K562 (cell line): ENCODE measurements at regions not wholly inside any gene's neighbourhood (a gene's known extent, or its start where the extent isn't known, plus 50 kb on each side); places are given as distances from the start of the nearest gene placed in this dataset.

Experiments used
- CBX2 ChIP-seq: fragments of 200-600 bp; sonication (generic); IDR thresholded peaks from one replicate; pipeline ENCODE4 v1.6.1; 2012; ENCODE audit warnings: mild to moderate bottlenecking, low read length, inconsistent platforms; ENCODE audit not compliant: insufficient read depth, poor library complexity, severe bottlenecking
- CXXC5 ChIP-seq: fragments of 250-450 bp; sonication (Bioruptor Pico); IDR thresholded peaks from 2 replicates; pipeline ENCODE4 v1.8.0; 2022; ENCODE audit warnings: inconsistent platforms, mild to moderate bottlenecking, moderate library complexity
- E2F3 ChIP-seq: fragments of 250-450 bp; sonication (Bioruptor Pico); IDR thresholded peaks from 2 replicates; pipeline ENCODE4 v1.4.0; 2020; ENCODE audit warnings: mild to moderate bottlenecking
- GATAD2A ChIP-seq: fragments of 450-650 bp; IDR thresholded peaks from 2 replicates; pipeline ENCODE4 v1.6.1; 2017
- HDAC2 ChIP-seq: fragments of 450-650 bp; IDR thresholded peaks from 2 replicates; pipeline ENCODE4 v1.6.1; 2016; ENCODE audit warnings: mild to moderate bottlenecking
- HNRNPL ChIP-seq: fragments of 200-400 bp; formaldehyde crosslinking; IDR thresholded peaks from 2 replicates; pipeline ENCODE4 v1.6.1; 2017; ENCODE audit warnings: low read depth, mild to moderate bottlenecking, low read length
- KAT8 ChIP-seq: fragments of 450-650 bp; IDR thresholded peaks from 2 replicates; pipeline ENCODE4 v1.6.1; 2016; ENCODE audit warnings: low read depth, mild to moderate bottlenecking
- MNT ChIP-seq, 2 experiments: fragments of 450-650 bp; conservative IDR thresholded peaks; 2 replicates each; pipeline ENCODE4 v1.6.1; 2017; ENCODE audit warnings: mild to moderate bottlenecking in 2 of 2, moderate library complexity in 2 of 2
- MYBL2 ChIP-seq, 2 experiments: fragments of 450-650 bp in 1 of 2; sonication (generic) in 1 of 2; formaldehyde crosslinking in 1 of 2; IDR thresholded peaks; 2 replicates each; pipeline versions ENCODE4 v1.6.1 to v1.8.1; 2017 to 2022; ENCODE audit warnings: borderline replicate concordance in 1 of 2, inconsistent platforms in 1 of 2, low read depth in 1 of 2, mild to moderate bottlenecking in 1 of 2, missing genetic modification reagents in 1 of 2, moderate library complexity in 1 of 2
- NCOA2 ChIP-seq, 2 experiments: fragments of 450-650 bp; IDR thresholded peaks; 2 replicates each; pipeline ENCODE4 v1.6.1; 2018; ENCODE audit warnings: mild to moderate bottlenecking in 2 of 2, moderate library complexity in 1 of 2; ENCODE audit not compliant: partially characterized antibody in 2 of 2
- NR0B1 ChIP-seq: fragments of 450-650 bp; IDR thresholded peaks from one replicate; pipeline ENCODE4 v1.6.1; 2018; ENCODE audit warnings: mild to moderate bottlenecking, moderate library complexity; ENCODE audit not compliant: partially characterized antibody
- NR4A1 ChIP-seq, 2 experiments: fragments of 250-450 bp in 1 of 2; fragments of 450-650 bp in 1 of 2; sonication (Bioruptor Pico) in 1 of 2; IDR thresholded peaks; 2 replicates each; pipeline versions ENCODE4 v1.4.0 to v1.6.1; 2016 to 2020; ENCODE audit warnings: mild to moderate bottlenecking in 2 of 2, missing compliant biosample characterization in 1 of 2, missing genetic modification characterization in 1 of 2, moderate library complexity in 1 of 2
- PHF8 ChIP-seq: fragments of 200-600 bp; sonication (generic); IDR thresholded peaks from 2 replicates; pipeline ENCODE4 v1.6.1; 2012; ENCODE audit warnings: mixed run types, mild to moderate bottlenecking, inconsistent platforms, low read length, moderate library complexity, borderline replicate concordance
- POLR2A ChIP-seq: fragments of 450-650 bp; conservative IDR thresholded peaks from 2 replicates; pipeline ENCODE4 v1.6.1; 2016
- PPARD ChIP-seq: fragments of 250-450 bp; sonication (Bioruptor Pico); IDR thresholded peaks from 2 replicates; pipeline ENCODE4 v1.8.0; 2022; ENCODE audit warnings: inconsistent platforms, mild to moderate bottlenecking, moderate library complexity
- RBFOX2 ChIP-seq: fragments of 200-400 bp; formaldehyde crosslinking; IDR thresholded peaks from 2 replicates; pipeline ENCODE4 v1.6.1; 2017; ENCODE audit warnings: low read depth, mild to moderate bottlenecking, low read length, moderate library complexity
- SREBF2 ChIP-seq: sonication (generic); formaldehyde crosslinking; IDR thresholded peaks from 2 replicates; pipeline ENCODE4 v1.4.0; 2020; ENCODE audit warnings: mild to moderate bottlenecking, missing genetic modification reagents
- TCF7 ChIP-seq: sonication (generic); IDR thresholded peaks from 2 replicates; pipeline ENCODE4 v1.6.1; 2016; ENCODE audit warnings: antibody characterized with exemption, borderline replicate concordance
- USF1 ChIP-seq: sonication (generic); formaldehyde crosslinking; IDR thresholded peaks from 2 replicates; pipeline ENCODE4 v1.9.0; 2022; ENCODE audit warnings: mild to moderate bottlenecking, missing genetic modification reagents
- USF2 ChIP-seq: sonication (generic); formaldehyde crosslinking; IDR thresholded peaks from 2 replicates; pipeline ENCODE4 v1.5.0; 2020; ENCODE audit warnings: missing genetic modification reagents
- ZC3H4 ChIP-seq: sonication (generic); formaldehyde crosslinking; IDR thresholded peaks from 2 replicates; pipeline ENCODE4 v1.9.0; 2021; ENCODE audit warnings: missing genetic modification reagents, borderline replicate concordance

- TF ChIP-seq TCF7 (no peak), PHF8 (no peak; the same call in 1 of the 2 replicates), ZC3H4 (no peak), KAT8 (no peak), NR0B1 (no peak), USF1 (CRISPR knock-in tag) (peak; percentile 63), HNRNPL (no peak), PPARD (CRISPR knock-in tag) (no peak), CBX2 (no peak), HDAC2 (no peak), MYBL2 (IDR thresholded peaks at IDR 0.05; ENCODE audit: low read depth) (no peak), MYBL2 (CRISPR knock-in tag; IDR thresholded peaks at IDR 0.05; ENCODE audit: borderline replicate concordance) (no peak), SREBF2 (CRISPR knock-in tag) (no peak), GATAD2A (no peak), MNT (conservative IDR thresholded peaks at IDR 0.05) (peak in 1 of 2 experiments; percentile 49; a peak in 2 of 4 replicates), E2F3 (CRISPR knock-in tag) (no peak), POLR2A (no peak), USF2 (CRISPR knock-in tag) (peak; percentile 73), RBFOX2 (peak; percentile 45), NR4A1 (CRISPR knock-in tag; IDR thresholded peaks at IDR 0.05) (no peak), NR4A1 (tag; IDR thresholded peaks at IDR 0.05) (no peak), CXXC5 (CRISPR knock-in tag) (peak; percentile 39; the same call in 1 of the 2 replicates), NCOA2 (IDR thresholded peaks at IDR 0.05; ENCODE audit: partially characterized antibody in 2 of 2) (no peak)
Observed at GRCh38 chr16:86869288-86870022, 291.1 kb downstream of the FOXL1 start (continued).
